Prostate gland (tissue), 2 donors: ENCODE measurements at regions not wholly inside any gene's neighbourhood (a gene's known extent, or its start where the extent isn't known, plus 50 kb on each side); places are given as distances from the start of the nearest gene placed in this dataset.
"Not testable (repeated sequence)": the region's sequence is repeated elsewhere in the genome, so short reads cannot be mapped to it uniquely, and the experiment has no call there.

Source experiments
- DNase-seq: peaks from one replicate; pipeline ENCODE4 v3.0.0-alpha.2; 2019; ENCODE audit warnings: low spot score
- H3K27ac ChIP-seq, 2 donors: fragments of 200-600 bp; sonication (generic); 2 replicates each; pipeline ENCODE4 v1.5.1; 2017 to 2019
- H3K27me3 ChIP-seq: fragments of 200-600 bp; sonication (generic); replicated peaks from 2 replicates; pipeline ENCODE4 v1.5.1; 2019; ENCODE audit not compliant: insufficient read depth
- H3K36me3 ChIP-seq, 2 donors: fragments of 200-600 bp; sonication (generic); 1 replicate in 1 of 2; 2 replicates in 1 of 2; pipeline versions ENCODE4 v1.5.1 to v1.8.1; 2017 to 2019
- H3K4me1 ChIP-seq: fragments of 200-600 bp; sonication (generic); replicated peaks from 2 replicates; pipeline ENCODE4 v1.5.1; 2019
- H3K4me3 ChIP-seq, 2 donors: fragments of 200-600 bp; sonication (generic); 2 replicates each; pipeline ENCODE4 v1.5.1; 2017 to 2019
- H3K9me3 ChIP-seq: fragments of 200-600 bp; sonication (generic); 2 replicates; pipeline ENCODE4 v1.5.1; 2017
- POLR2A ChIP-seq: fragments of 450-650 bp; IDR thresholded peaks from one replicate; pipeline ENCODE4 v1.6.1; 2016; ENCODE audit warnings: antibody characterized with exemption, mild to moderate bottlenecking
- POLR2AphosphoS5 ChIP-seq: sonication (generic); formaldehyde crosslinking; IDR thresholded peaks from one replicate; pipeline ENCODE4 v1.6.1; 2017; ENCODE audit warnings: antibody characterized with exemption
- WGBS: methylation state at CpG from one replicate; pipeline ENCODE4 v1.1.5; 2018; 5-methylcytosine and 5-hydroxymethylcytosine counted together
- intact Hi-C: fragments of 100-400 bp; cut with DNase I; formaldehyde crosslinking; loops from one replicate; pipeline ENCODE4 v1.14.2; 2022
- TF ChIP-seq, protein P1 (sequence below), 4 experiments: fragments of 200-600 bp in 2 of 4; fragments of 450-650 bp in 2 of 4; sonication (generic) in 2 of 4; IDR thresholded peaks; 1 replicate in 3 of 4; 2 replicates in 1 of 4; pipeline ENCODE4 v1.5.1; 2016 to 2019; ENCODE audit warnings: antibody characterized with exemption in 4 of 4, mild to moderate bottlenecking in 2 of 4, moderate library complexity in 2 of 4

DNA sequence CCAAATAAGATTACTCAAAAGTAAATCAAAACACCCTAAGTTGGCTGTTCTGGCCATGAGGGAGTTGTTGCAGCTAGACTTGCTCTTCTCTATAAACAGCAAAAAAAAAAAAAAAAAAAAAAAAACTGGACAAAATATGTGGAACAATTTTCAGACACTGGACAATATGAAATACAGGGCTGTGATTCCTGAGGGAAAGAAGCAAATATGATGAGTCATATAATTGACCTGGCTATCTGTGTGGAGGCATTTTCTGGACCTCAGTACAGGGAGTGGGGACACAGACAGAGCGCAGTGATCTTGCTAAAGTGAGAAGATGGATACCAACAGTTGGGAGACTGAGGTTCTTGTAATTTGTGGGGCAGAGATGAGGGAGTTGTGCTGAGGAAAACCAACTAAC lies 192.0 kb upstream of the HAND2 start:
- Histone ChIP-seq H3K4me1 (no peaks in the 10 kb centered on the region), H3K27me3 (no peaks in the 10 kb centered on the region), H3K27ac (no peak overlapping the region), H3K4me3 (no peak overlapping the region), H3K9me3 (no peaks in the 10 kb centered on the region), H3K36me3 (no peaks in the 10 kb centered on the region)
- TF ChIP-seq POLR2A (no peak), POLR2AphosphoS5 (no peak)
- TF ChIP-seq, protein P1, sequence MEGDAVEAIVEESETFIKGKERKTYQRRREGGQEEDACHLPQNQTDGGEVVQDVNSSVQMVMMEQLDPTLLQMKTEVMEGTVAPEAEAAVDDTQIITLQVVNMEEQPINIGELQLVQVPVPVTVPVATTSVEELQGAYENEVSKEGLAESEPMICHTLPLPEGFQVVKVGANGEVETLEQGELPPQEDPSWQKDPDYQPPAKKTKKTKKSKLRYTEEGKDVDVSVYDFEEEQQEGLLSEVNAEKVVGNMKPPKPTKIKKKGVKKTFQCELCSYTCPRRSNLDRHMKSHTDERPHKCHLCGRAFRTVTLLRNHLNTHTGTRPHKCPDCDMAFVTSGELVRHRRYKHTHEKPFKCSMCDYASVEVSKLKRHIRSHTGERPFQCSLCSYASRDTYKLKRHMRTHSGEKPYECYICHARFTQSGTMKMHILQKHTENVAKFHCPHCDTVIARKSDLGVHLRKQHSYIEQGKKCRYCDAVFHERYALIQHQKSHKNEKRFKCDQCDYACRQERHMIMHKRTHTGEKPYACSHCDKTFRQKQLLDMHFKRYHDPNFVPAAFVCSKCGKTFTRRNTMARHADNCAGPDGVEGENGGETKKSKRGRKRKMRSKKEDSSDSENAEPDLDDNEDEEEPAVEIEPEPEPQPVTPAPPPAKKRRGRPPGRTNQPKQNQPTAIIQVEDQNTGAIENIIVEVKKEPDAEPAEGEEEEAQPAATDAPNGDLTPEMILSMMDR (IDR thresholded peaks at IDR 0.05): no peak
- intact Hi-C loops: no loop called here
- DNase-seq: no peak
- 86% methylated on average over 1 of the region's 1 CpG for WGBS

- DNase-seq, intact Hi-C loops, H3K4me1 ChIP-seq, H3K27me3 ChIP-seq, H3K4me3 ChIP-seq, H3K9me3 ChIP-seq, H3K36me3 ChIP-seq, H3K27ac ChIP-seq: not testable (repeated sequence)
- WGBS: 80% methylated on average over 1 of the region's 1 CpG
Observed at GRCh38 chr4:173718504-173718903, 188.5 kb upstream of the HAND2 start.

DNA sequence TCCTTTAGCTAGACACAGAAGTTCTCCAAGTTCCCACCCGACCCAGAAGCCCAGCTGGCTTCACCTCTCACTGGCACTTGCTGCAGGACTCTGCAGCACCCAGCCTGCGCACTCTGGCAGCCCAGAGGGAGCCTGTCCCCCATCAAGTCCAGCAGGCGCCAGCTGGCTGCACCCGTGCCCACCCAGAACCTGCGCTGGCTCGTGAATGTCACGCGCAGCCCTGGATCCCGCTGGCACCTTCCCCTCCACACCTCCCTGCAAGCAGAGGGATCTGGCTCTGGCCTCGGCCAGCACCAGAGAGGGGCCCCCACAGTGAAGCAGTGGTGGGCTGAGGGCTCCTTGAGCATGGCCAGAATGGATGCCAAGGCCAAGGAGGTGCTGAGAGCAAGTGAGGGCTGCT lies 187.6 kb upstream of the HAND2 start:
- no peaks in the 10 kb centered on the region for H3K27me3 ChIP-seq
- no peak for DNase-seq
- H3K4me3 ChIP-seq: no peak overlapping the region
- no peaks in the 10 kb centered on the region for H3K9me3 ChIP-seq
- intact Hi-C loops: no loop called here
- TF ChIP-seq, protein P1 (IDR thresholded peaks at IDR 0.05): no peak
- TF ChIP-seq POLR2A (no peak), POLR2AphosphoS5 (no peak)
- H3K4me1 ChIP-seq: no peaks in the 10 kb centered on the region
- no peaks in the 10 kb centered on the region for H3K36me3 ChIP-seq
- H3K27ac ChIP-seq: no peak overlapping the region
- WGBS: 94% methylated on average over 10 of the region's 10 CpGs

DNA sequence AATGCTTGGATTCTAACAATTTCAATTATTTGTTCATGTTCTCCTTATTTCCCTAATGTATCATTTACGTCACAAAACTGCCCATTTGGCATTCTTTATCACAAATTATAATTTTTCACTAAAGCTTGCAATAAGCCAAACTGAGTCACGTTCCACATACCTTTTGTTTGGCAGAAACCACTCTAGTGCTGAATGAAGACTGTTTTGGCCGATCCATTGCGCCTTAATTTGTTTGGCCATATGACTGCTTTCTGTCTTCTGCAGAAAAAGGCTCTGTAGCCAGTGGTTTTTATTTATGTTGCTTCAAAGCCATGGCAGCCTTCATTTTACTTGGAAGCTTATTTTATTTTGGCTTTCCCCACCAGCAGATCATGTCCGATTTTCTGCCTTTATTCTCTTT lies 184.4 kb upstream of the HAND2 start:
- intact Hi-C loops: no loop called here
- Histone ChIP-seq H3K36me3 (no peaks in the 10 kb centered on the region), H3K27me3 (no peaks in the 10 kb centered on the region), H3K27ac (no peak overlapping the region), H3K4me1 (no peaks in the 10 kb centered on the region), H3K9me3 (no peaks in the 10 kb centered on the region), H3K4me3 (no peak overlapping the region)
- no peak for TF ChIP-seq POLR2AphosphoS5
- no peak for TF ChIP-seq POLR2A
- TF ChIP-seq, protein P1 (IDR thresholded peaks at IDR 0.05): no peak
- DNase-seq: no peak
- WGBS: 77% methylated on average over 5 of the region's 5 CpGs

GRCh38 chr4:173713026-173713425 lies 183.0 kb upstream of the HAND2 start:
- Histone ChIP-seq H3K36me3 (no peaks in the 10 kb centered on the region), H3K4me1 (no peaks in the 10 kb centered on the region), H3K9me3 (no peaks in the 10 kb centered on the region), H3K27ac (no peak overlapping the region), H3K27me3 (no peaks in the 10 kb centered on the region), H3K4me3 (no peak overlapping the region)
- intact Hi-C loops: no loop called here
- TF ChIP-seq POLR2AphosphoS5 (no peak), POLR2A (no peak)
- TF ChIP-seq, protein P1 (IDR thresholded peaks at IDR 0.05): no peak
- DNase-seq: no peak
- 74% methylated on average over 5 of the region's 5 CpGs for WGBS
